ENCODE measurements at regions not wholly inside any gene's neighbourhood (a gene's known extent, or its start where the extent isn't known, plus 50 kb on each side); places are given as distances from the start of the nearest gene placed in this dataset.

- no peak for TF ChIP-seq CTCF (IDR thresholded peaks at IDR 0.05; ENCODE audit: insufficient read depth, low read length)
- no peak for TF ChIP-seq POLR2AphosphoS5 (IDR thresholded peaks at IDR 0.05; ENCODE audit: low read depth)
Measured at GRCh38 chr11:130560000-130560780, 111.7 kb downstream of the ADAMTS15 start.
